ENCODE measurements at regions not wholly inside any gene's neighbourhood (a gene's known extent, or its start where the extent isn't known, plus 50 kb on each side); places are given as distances from the start of the nearest gene placed in this dataset.

GRCh38 chr5:124212934-124213333 lies 533.5 kb downstream of the ZNF608 start:
- Histone ChIP-seq H3K79me2 (ENCODE audit: control insufficient read depth, insufficient read depth, low read length) (no peaks in the 10 kb centered on the region), H3K4me3 (replicated peaks in 1 of 3; ENCODE audit: insufficient read depth in 1 of 3, low read depth in 1 of 3, low read length in 3 of 3) (no peak overlapping the region), H3K4me1 (ENCODE audit: control insufficient read depth, extremely low read depth, insufficient read depth, low read length) (no peaks in the 10 kb centered on the region), H3K4me2 (ENCODE audit: insufficient read depth, low read length) (no peak overlapping the region), H3K9ac (replicated peaks; ENCODE audit: extremely low read depth, insufficient read depth, low read length) (no peak overlapping the region), H3K9me1 (replicated peaks; ENCODE audit: control insufficient read depth, extremely low read depth, insufficient read depth, low read length) (no peaks in the 10 kb centered on the region), H3K9me3 (replicated peaks; ENCODE audit: control insufficient read depth, insufficient read depth, low read length) (no peaks in the 10 kb centered on the region), H2AFZ (ENCODE audit: low read depth, low read length) (no peak overlapping the region), H3K27me3 (ENCODE audit: control insufficient read depth in 2 of 2, insufficient read depth in 2 of 2, low read length in 2 of 2) (no peaks in the 10 kb centered on the region), H3K27ac (ENCODE audit: insufficient read depth, low read depth, low read length) (no peak overlapping the region), H4K20me1 (replicated peaks; ENCODE audit: control insufficient read depth, extremely low read depth, insufficient read depth, low read length) (no peaks in the 10 kb centered on the region), H3K36me3 (ENCODE audit: control insufficient read depth in 2 of 2, extremely low read depth in 1 of 2, insufficient read depth in 2 of 2, low read length in 2 of 2) (no peaks in the 10 kb centered on the region)
- CTCF ChIA-PET, result no interaction called here
- no TSS peak for BruUV-seq (replicated peaks)
- intact Hi-C loops (cut with micrococcal nuclease), result no loop called here
- TF ChIP-seq POLR2AphosphoS5 (IDR thresholded peaks at IDR 0.05; ENCODE audit: insufficient read depth, low read depth, low read length) (no peak), MYC (IDR thresholded peaks at IDR 0.05; ENCODE audit: low read depth, low read length) (no peak), FOS (IDR thresholded peaks at IDR 0.05; ENCODE audit: borderline replicate concordance, insufficient read depth, low read length) (no peak), CTCF (IDR thresholded peaks at IDR 0.05; ENCODE audit: extremely low read depth in 1 of 2, insufficient read depth in 1 of 2, low read depth in 1 of 2, low read length in 2 of 2) (no peak), JUN (IDR thresholded peaks at IDR 0.05; ENCODE audit: borderline replicate concordance, insufficient read depth, insufficient read length, low read depth) (no peak), EZH2 (IDR thresholded peaks at IDR 0.05; ENCODE audit: borderline replicate concordance, low read depth, low read length, severe bottlenecking) (no peak), POLR2A (IDR thresholded peaks at IDR 0.05; ENCODE audit: low read depth, low read length) (no peak), GATA2 (IDR thresholded peaks at IDR 0.05; ENCODE audit: insufficient read depth, insufficient read length, low read depth, low read length) (no peak)
- TF ChIP-seq, protein P1, sequence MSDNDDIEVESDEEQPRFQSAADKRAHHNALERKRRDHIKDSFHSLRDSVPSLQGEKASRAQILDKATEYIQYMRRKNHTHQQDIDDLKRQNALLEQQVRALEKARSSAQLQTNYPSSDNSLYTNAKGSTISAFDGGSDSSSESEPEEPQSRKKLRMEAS (IDR thresholded peaks at IDR 0.05; ENCODE audit: insufficient read depth, insufficient read length), result no peak
- FAIRE-seq, result no peak
- dilution Hi-C loops (cut with MboI; ENCODE audit: extremely low pct_ligation_motif_present, low sequenced_read_pairs), result no loop called here
- DNase-seq (ENCODE audit: low read depth, low spot score), result no peak
- POLR2A ChIA-PET, result no interaction called here

Measured in endothelial cell of umbilical vein (primary cell).